ENCODE measurements at regions not wholly inside any gene's neighbourhood (a gene's known extent, or its start where the extent isn't known, plus 50 kb on each side); places are given as distances from the start of the nearest gene placed in this dataset.
"Not testable (repeated sequence)": the region's sequence is repeated elsewhere in the genome, so short reads cannot be mapped to it uniquely, and the experiment has no call there.

DNA sequence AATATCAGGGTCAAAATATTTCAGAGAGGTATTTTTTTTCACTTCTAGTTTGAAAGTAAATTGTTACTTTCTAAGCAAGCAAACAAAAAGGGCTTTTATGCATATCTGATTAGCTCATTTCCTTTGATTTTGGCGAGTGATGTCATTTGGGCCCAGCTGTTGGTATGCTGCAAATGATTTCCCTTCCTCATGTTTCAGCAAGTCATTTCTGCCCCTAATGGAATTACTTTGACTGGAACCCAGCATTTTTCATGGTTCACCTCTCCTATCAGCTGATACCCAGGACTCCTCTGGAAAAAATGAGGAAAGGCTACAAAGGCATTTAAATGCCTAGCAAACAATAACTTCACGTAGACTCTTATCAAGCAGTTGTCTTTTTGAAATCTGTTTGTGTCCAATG lies 500.6 kb downstream of the EBF1 start:
- Mint-ChIP-seq H3K27me3 (peaks cover 10% of the 10 kb centered on the region), H3K4me3 (no peak overlapping the region), H3K4me1 (no peaks in the 10 kb centered on the region), H3K36me3 (ENCODE audit: insufficient read depth) (peaks cover 2% of the 10 kb centered on the region), H3K27ac (ENCODE audit: low read depth) (no peak overlapping the region), H3K9me3 (no peaks in the 10 kb centered on the region)
- no peak for DNase-seq (ENCODE audit: low spot score in 2 of 2)
- ATAC-seq (replicated peaks; ENCODE audit: extremely low read depth, poor library complexity, severe bottlenecking), result no peak

DNA sequence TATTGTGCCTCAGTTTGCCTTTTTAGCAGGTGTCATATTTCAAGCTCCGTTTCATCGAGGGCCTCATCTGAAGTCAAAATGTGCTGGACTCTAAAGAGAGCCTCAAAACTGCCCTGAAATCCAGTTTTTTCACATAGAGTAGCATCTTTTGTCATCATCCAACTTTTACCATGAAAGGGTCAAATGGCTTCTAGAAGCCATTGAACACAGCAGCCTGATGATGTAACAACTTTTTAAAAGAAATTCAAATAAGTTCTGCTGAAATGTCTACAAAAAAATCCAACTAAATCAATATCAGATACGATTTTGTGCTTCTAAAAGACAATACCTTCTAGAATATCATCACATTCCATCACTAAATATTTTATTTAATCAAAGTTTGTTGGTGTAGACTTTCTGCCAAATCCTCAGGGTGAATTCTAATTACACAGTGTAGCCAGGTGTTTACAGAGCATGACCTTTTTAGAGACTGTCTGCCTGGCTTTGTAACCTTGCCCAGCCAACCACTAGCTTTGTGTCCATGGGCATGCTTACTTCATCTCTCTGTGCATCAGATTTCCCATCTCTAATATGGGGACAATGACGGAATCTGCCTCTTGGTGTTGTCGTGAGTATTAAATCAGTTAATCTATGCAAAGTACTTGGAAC lies 505.0 kb downstream of the EBF1 start:
- peaks cover 6% of the 10 kb centered on the region for H3K27me3 Mint-ChIP-seq
- H3K4me1 Mint-ChIP-seq, result no peaks in the 10 kb centered on the region
- DNase-seq (ENCODE audit: low spot score in 2 of 2) (no peak), ATAC-seq (replicated peaks; ENCODE audit: extremely low read depth, poor library complexity, severe bottlenecking) (no peak)
- H3K4me3 Mint-ChIP-seq, result no peak overlapping the region
- H3K36me3 Mint-ChIP-seq (ENCODE audit: insufficient read depth), result no peaks in the 10 kb centered on the region
- no peaks in the 10 kb centered on the region for H3K9me3 Mint-ChIP-seq
- no peak overlapping the region for H3K27ac Mint-ChIP-seq (ENCODE audit: low read depth)

DNA sequence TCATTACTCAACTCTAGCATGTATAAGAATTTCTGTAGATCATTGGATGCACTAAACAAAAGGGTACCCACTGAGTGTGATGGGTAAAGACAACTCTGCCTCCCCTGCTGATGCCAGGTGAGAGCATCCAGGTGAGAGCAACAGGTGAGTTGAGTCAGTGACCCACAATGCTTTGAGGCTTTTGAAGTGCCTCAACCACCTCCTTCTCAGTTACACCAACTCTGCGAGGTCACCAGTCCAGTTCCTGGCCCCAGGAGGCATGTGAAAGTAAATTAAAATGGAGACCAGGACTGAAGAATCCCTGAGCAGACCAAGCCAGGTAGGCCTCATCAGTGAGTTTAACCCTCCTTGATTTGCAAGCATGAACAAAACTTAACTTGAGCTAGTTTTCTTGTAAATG lies 505.8 kb downstream of the EBF1 start:
- Mint-ChIP-seq H3K36me3 (ENCODE audit: insufficient read depth) (no peaks in the 10 kb centered on the region), H3K4me1 (no peaks in the 10 kb centered on the region), H3K9me3 (no peaks in the 10 kb centered on the region), H3K27me3 (peaks cover 9% of the 10 kb centered on the region), H3K4me3 (no peak overlapping the region), H3K27ac (ENCODE audit: low read depth) (no peak overlapping the region)
- no peak for ATAC-seq (replicated peaks; ENCODE audit: extremely low read depth, poor library complexity, severe bottlenecking)
- DNase-seq (ENCODE audit: low spot score in 2 of 2), result no peak

DNA sequence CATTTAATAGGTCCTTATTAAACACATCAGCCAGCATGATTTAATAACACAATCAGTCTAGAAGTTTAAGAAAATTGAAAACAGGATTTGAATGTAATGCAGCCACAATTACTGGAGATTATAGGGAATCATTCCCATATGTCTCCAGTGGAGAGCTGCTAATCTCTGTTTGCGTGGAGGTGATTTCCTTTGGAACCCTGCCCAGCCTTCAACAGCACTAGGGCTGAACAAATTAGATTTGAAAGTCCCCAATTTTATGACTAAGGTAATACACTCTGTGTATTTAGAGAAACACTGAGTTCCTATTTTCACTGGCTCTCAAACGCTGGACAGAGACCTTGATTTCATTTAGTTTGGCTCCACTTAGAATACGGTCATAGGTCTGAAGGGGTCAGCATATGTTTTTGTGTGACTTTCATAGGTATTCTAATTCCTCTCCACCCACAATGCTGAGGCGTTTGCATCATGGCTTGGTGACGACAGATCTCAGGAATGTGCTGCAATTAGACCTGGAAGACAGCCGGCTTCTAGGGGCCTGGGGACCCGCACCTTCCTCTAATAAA lies 508.3 kb downstream of the EBF1 start:
- no peaks in the 10 kb centered on the region for H3K9me3 Mint-ChIP-seq
- H3K4me3 Mint-ChIP-seq, result no peak overlapping the region
- no peaks in the 10 kb centered on the region for H3K36me3 Mint-ChIP-seq (ENCODE audit: insufficient read depth)
- H3K27ac Mint-ChIP-seq (ENCODE audit: low read depth), result no peak overlapping the region
- ATAC-seq (replicated peaks; ENCODE audit: extremely low read depth, poor library complexity, severe bottlenecking) (no peak), DNase-seq (ENCODE audit: low spot score in 2 of 2) (no peak)
- no peaks in the 10 kb centered on the region for H3K4me1 Mint-ChIP-seq
- H3K27me3 Mint-ChIP-seq, result peaks cover 9% of the 10 kb centered on the region

DNA sequence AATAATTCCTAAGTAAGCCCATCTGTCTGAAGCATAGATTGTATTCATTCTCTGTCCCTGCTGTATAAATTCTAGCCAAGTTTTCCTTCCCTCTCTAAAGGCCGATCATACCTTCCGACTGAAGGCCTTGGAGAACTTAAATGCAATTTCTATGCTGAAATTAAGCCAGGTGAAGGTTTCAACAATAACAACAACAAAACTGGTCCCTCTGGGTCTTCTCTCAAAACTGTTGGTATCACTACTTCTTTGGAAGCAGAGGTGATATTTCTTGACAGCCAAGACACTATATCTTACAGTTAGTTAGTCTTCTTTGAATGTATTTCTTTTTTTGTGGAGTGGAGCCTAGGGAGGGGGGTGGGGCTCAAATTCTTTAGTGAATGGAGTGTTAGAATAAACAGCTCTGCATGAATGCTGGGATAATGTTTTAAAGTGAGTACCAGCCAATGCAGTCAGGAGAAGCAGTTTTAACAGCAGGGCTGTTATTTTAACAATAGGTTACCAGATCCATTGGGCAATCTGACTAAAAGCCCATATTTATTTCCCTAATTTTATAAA lies 508.9 kb downstream of the EBF1 start:
- H3K36me3 Mint-ChIP-seq (ENCODE audit: insufficient read depth), result no peaks in the 10 kb centered on the region
- H3K9me3 Mint-ChIP-seq, result peaks cover 5% of the 10 kb centered on the region
- H3K4me3 Mint-ChIP-seq, result no peak overlapping the region
- no peak overlapping the region for H3K27ac Mint-ChIP-seq (ENCODE audit: low read depth)
- no peak for ATAC-seq (replicated peaks; ENCODE audit: extremely low read depth, poor library complexity, severe bottlenecking)
- DNase-seq (ENCODE audit: low spot score in 2 of 2), result no peak
- H3K27me3 Mint-ChIP-seq, result peaks cover 9% of the 10 kb centered on the region
- H3K4me1 Mint-ChIP-seq, result no peaks in the 10 kb centered on the region

DNA sequence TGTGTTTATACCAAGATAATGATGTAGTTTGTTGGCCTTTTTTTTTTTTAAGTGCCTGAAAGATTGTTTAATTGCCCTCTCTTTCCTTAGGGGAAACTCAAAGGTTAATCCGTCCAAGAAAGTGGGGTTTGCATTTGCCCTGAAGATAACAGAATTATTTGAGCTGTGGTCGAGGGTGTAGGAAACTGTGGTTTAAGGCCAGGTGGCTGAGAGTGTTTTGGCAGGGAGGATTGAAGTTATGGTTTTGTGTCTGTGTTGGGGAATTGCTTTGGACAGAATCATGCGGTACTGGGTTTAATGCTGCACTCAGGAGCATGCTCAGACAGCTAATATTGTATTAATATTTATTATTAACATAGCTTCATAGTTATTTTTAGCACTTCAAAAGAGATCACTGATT lies 509.8 kb downstream of the EBF1 start:
- Mint-ChIP-seq H3K9me3 (peaks cover 5% of the 10 kb centered on the region), H3K27ac (ENCODE audit: low read depth) (no peak overlapping the region), H3K4me3 (no peak overlapping the region), H3K27me3 (peaks cover 9% of the 10 kb centered on the region), H3K36me3 (ENCODE audit: insufficient read depth) (no peaks in the 10 kb centered on the region), H3K4me1 (no peaks in the 10 kb centered on the region)
- DNase-seq (ENCODE audit: low spot score in 2 of 2) (no peak), ATAC-seq (replicated peaks; ENCODE audit: extremely low read depth, poor library complexity, severe bottlenecking) (no peak)

DNA sequence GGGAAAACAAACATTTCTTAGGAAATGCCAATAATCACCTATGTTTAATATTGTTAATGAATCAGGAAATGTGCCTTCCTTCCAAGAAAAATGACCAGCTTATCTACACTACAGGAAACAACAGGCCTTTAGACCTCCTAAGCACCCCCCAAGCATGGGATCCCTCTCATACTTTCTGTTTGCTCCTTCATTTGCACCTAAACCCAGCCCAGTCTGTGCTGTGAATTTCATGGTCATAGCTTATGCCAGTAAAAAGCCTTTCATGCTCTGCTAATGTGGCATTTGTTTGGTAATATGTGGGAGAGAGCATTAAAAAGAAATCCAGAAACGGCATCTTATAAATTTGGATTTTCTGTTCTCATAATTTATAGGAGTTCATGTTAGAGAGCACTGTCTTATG lies 511.1 kb downstream of the EBF1 start:
- Mint-ChIP-seq H3K36me3 (ENCODE audit: insufficient read depth) (no peaks in the 10 kb centered on the region), H3K4me1 (no peaks in the 10 kb centered on the region), H3K27me3 (peaks cover 9% of the 10 kb centered on the region), H3K27ac (ENCODE audit: low read depth) (no peak overlapping the region), H3K9me3 (peaks cover 5% of the 10 kb centered on the region), H3K4me3 (no peak overlapping the region)
- ATAC-seq (replicated peaks; ENCODE audit: extremely low read depth, poor library complexity, severe bottlenecking), result no peak
- DNase-seq (ENCODE audit: low spot score in 2 of 2), result no peak

DNA sequence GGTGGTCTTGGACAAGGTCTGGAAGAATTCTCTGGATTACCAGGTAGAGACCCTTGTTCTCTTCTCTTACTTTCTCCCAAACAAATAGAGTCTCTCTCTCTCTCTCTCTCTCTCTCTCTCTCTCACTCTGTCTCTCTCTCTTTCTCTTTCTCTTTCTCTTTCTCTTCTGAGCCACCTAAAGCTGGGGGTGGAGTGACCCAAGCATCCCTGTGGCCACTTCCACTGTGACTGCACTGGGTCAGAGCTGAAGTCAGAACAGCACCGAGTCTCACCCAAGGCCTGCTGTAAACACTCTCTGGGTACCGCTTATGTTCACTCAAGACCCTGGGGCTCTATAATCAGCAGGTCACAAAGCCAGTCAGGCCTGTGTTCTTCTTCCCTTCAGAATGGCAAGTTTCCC lies 513.7 kb downstream of the EBF1 start:
- H3K36me3 Mint-ChIP-seq (ENCODE audit: insufficient read depth), result peaks cover 1% of the 10 kb centered on the region
- ATAC-seq (replicated peaks; ENCODE audit: extremely low read depth, poor library complexity, severe bottlenecking) (no peak), DNase-seq (ENCODE audit: low spot score in 2 of 2) (no peak)
- H3K9me3 Mint-ChIP-seq, result peaks cover 5% of the 10 kb centered on the region
- peaks cover 9% of the 10 kb centered on the region for H3K27me3 Mint-ChIP-seq
- H3K4me3 Mint-ChIP-seq, result no peak overlapping the region
- H3K27ac Mint-ChIP-seq (ENCODE audit: low read depth), result no peak overlapping the region
- H3K4me1 Mint-ChIP-seq, result no peaks in the 10 kb centered on the region

DNA sequence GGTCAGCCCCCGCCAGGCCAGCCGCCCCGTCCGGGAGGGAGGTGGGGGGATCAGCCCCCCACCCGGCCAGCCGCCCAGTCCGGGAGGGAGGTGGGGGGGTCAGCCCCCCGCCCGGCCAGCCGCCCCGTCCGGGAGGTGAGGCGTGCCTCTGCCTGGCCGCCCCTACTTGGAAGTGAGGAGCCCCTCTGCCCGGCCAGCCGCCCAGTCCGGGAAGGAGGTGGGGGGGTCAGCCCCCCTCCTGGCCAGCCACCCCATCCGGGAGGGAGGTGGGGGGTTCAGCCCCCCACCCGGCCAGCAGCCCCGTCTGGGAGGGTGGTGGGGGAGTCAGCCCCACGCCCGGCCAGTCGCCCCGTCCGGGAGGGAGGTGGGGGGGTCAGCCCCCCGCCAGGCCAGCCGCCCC lies 517.0 kb downstream of the EBF1 start:
- H3K27ac Mint-ChIP-seq (ENCODE audit: low read depth); DNase-seq (ENCODE audit: low spot score in 2 of 2); H3K4me1 Mint-ChIP-seq; H3K27me3 Mint-ChIP-seq; H3K36me3 Mint-ChIP-seq (ENCODE audit: insufficient read depth); H3K4me3 Mint-ChIP-seq; ATAC-seq (replicated peaks; ENCODE audit: extremely low read depth, poor library complexity, severe bottlenecking); H3K9me3 Mint-ChIP-seq: not testable (repeated sequence)

DNA sequence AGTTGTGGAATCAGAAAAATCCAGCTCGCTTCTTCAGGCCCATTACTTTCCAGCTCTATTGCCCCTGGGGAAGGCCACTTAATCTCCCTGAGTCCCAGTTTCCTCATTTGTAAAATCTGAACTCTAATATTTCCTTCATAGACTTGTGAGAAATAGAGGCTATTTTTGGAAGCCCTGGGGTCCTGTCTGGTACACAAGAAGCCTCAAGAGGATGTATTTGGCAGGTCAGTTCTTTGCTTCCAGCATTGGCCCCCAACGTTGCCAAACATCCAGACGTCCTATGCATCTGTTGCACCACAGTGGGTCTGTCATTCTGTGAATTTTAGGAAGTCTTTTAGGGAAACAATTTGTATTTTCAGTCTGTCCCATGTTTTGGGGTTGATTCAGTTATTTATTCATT lies 525.9 kb downstream of the EBF1 start:
- no peaks in the 10 kb centered on the region for H3K36me3 Mint-ChIP-seq (ENCODE audit: insufficient read depth)
- no peak for ATAC-seq (replicated peaks; ENCODE audit: extremely low read depth, poor library complexity, severe bottlenecking)
- H3K4me1 Mint-ChIP-seq, result no peaks in the 10 kb centered on the region
- DNase-seq (ENCODE audit: low spot score in 2 of 2), result no peak
- H3K27me3 Mint-ChIP-seq, result no peaks in the 10 kb centered on the region
- H3K9me3 Mint-ChIP-seq, result no peaks in the 10 kb centered on the region
- no peak overlapping the region for H3K4me3 Mint-ChIP-seq
- H3K27ac Mint-ChIP-seq (ENCODE audit: low read depth), result no peak overlapping the region

DNA sequence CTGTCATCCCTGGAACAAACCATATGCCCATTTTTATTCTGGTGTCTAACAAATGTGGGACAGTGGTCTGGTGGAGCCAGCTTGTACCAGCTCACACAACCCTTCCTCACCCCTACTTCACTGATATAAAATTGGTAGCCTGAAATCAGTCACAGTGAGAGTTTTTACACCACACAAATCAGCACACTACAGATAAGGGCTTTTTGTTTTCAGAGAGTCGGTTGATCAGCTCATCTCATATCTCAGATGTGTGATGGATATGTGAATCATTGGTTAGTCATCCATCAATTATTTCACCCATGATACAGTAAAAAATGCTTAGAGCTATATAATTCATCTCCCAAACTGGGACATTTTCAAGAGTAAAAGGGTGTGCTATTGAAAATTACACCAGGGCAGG lies 529.2 kb downstream of the EBF1 start:
- no peaks in the 10 kb centered on the region for H3K4me1 Mint-ChIP-seq
- H3K9me3 Mint-ChIP-seq, result no peaks in the 10 kb centered on the region
- ATAC-seq (replicated peaks; ENCODE audit: extremely low read depth, poor library complexity, severe bottlenecking), result no peak

DNA sequence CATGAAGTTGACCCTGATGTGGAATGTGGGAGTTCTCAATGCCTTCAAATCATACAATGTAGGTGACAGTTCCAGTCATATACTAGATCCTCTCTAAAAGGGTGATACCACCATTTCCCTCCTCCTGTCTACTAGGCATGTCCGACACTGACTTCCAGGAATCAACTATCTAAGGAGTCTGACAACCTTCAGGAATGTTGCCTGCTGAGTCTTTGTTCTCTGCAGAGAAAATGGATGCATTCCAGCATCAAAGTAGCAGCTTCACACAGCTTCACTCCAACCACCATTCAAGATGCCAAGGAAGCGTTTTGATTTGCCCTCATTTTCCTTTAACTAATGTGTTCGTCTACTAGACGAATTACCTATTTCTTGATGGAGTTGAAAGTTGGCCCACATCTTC lies 530.2 kb downstream of the EBF1 start:
- Mint-ChIP-seq H3K4me3 (no peak overlapping the region), H3K9me3 (no peaks in the 10 kb centered on the region), H3K27me3 (no peaks in the 10 kb centered on the region), H3K27ac (ENCODE audit: low read depth) (no peak overlapping the region), H3K4me1 (no peaks in the 10 kb centered on the region), H3K36me3 (ENCODE audit: insufficient read depth) (no peaks in the 10 kb centered on the region)
- DNase-seq (ENCODE audit: low spot score in 2 of 2), result no peak
- ATAC-seq (replicated peaks; ENCODE audit: extremely low read depth, poor library complexity, severe bottlenecking), result no peak

More for the DNA sequence above, 529.2 kb downstream of the EBF1 start:
- no peak overlapping the region for H3K27ac Mint-ChIP-seq (ENCODE audit: low read depth)
- no peaks in the 10 kb centered on the region for H3K36me3 Mint-ChIP-seq (ENCODE audit: insufficient read depth)
- H3K4me3 Mint-ChIP-seq, result no peak overlapping the region
- DNase-seq (ENCODE audit: low spot score in 2 of 2), result no peak
- H3K27me3 Mint-ChIP-seq, result no peaks in the 10 kb centered on the region

DNA sequence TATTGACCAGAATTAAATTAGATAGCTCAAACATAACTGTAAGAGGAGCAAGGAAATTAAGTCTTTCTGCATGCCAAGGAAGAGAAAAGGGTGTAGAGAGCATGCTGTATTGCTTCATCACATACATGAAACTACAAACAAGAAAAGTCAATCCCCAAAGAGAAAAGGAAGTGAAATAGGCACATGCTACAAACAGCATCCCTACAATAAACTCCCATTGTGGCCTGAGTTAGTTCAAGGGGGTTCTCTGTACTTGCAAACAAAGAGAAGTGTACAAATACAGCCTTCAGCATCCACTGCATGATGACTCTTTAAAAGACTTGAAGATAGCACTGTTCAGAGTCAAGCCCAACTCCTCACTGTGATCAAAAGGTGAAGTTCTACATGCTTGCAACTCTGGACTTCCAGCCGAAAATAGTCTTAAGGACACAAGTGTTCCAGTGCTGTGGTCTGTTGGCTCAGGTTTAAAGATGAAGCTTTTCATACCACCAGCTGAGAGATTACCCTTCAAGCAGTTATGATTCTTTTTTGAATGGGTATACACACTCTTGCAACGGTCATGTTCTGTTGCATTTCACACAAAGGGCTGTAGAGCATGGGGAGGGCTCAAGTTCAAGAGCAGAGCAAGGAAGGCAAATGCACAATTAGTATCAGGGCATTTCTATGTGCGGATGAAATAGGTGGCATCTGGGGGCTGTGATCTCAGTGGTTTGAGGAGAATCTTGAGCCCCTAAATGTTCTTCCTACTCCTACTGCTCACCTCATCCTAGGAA lies 534.5 kb downstream of the EBF1 start:
- no peaks in the 10 kb centered on the region for H3K27me3 Mint-ChIP-seq
- H3K4me1 Mint-ChIP-seq, result no peaks in the 10 kb centered on the region
- H3K4me3 Mint-ChIP-seq, result no peak overlapping the region
- H3K36me3 Mint-ChIP-seq (ENCODE audit: insufficient read depth), result no peaks in the 10 kb centered on the region
- ATAC-seq (replicated peaks; ENCODE audit: extremely low read depth, poor library complexity, severe bottlenecking) (no peak), DNase-seq (ENCODE audit: low spot score in 2 of 2) (no peak)
- H3K27ac Mint-ChIP-seq (ENCODE audit: low read depth), result no peak overlapping the region
- H3K9me3 Mint-ChIP-seq, result no peaks in the 10 kb centered on the region

All from central memory CD8-positive, alpha-beta T cell (primary cell).